ENCODE measurements at regions not wholly inside any gene's neighbourhood (a gene's known extent, or its start where the extent isn't known, plus 50 kb on each side); places are given as distances from the start of the nearest gene placed in this dataset.
"Not testable (repeated sequence)": the region's sequence is repeated elsewhere in the genome, so short reads cannot be mapped to it uniquely, and the experiment has no call there.

- Mint-ChIP-seq H3K27me3 (ENCODE audit: low read depth, unreplicated experiment) (no peaks in the 10 kb centered on the region), H3K27ac (ENCODE audit: unreplicated experiment) (no peak overlapping the region), H3K36me3 (ENCODE audit: low read depth, unreplicated experiment) (no peaks in the 10 kb centered on the region), H3K4me3 (ENCODE audit: unreplicated experiment) (no peak overlapping the region), H3K4me1 (ENCODE audit: low read depth, unreplicated experiment) (no peaks in the 10 kb centered on the region), H3K9me3 (ENCODE audit: unreplicated experiment) (no peaks in the 10 kb centered on the region)
- Histone ChIP-seq H3K4me2 (ENCODE audit: low read length) (no peak overlapping the region), H3K27me3 (ENCODE audit: insufficient read depth, low read length) (no peaks in the 10 kb centered on the region), H3K36me3 (ENCODE audit: insufficient read depth, low read length) (no peaks in the 10 kb centered on the region), H4K20me1 (ENCODE audit: insufficient read depth, low read length) (no peaks in the 10 kb centered on the region), H3K4me1 (ENCODE audit: insufficient read depth, low read length) (no peaks in the 10 kb centered on the region), H3K4me3 (ENCODE audit: insufficient read depth, low read depth, low read length) (no peak overlapping the region), H3K9ac (ENCODE audit: low read length) (no peak overlapping the region), H2AFZ (ENCODE audit: low read depth, low read length) (no peak overlapping the region), H3K9me3 (ENCODE audit: insufficient read depth, low read depth, low read length) (no peaks in the 10 kb centered on the region), H3K27ac (ENCODE audit: low read depth, low read length) (no peak overlapping the region), H3K79me2 (ENCODE audit: insufficient read depth, low read length) (no peaks in the 10 kb centered on the region)
- DNase-seq (ENCODE audit: low read depth) (no peak), FAIRE-seq (no peak)
- no peak for TF ChIP-seq EZH2 (IDR thresholded peaks at IDR 0.05; ENCODE audit: insufficient read depth, low read length)
- TF ChIP-seq, protein P1, sequence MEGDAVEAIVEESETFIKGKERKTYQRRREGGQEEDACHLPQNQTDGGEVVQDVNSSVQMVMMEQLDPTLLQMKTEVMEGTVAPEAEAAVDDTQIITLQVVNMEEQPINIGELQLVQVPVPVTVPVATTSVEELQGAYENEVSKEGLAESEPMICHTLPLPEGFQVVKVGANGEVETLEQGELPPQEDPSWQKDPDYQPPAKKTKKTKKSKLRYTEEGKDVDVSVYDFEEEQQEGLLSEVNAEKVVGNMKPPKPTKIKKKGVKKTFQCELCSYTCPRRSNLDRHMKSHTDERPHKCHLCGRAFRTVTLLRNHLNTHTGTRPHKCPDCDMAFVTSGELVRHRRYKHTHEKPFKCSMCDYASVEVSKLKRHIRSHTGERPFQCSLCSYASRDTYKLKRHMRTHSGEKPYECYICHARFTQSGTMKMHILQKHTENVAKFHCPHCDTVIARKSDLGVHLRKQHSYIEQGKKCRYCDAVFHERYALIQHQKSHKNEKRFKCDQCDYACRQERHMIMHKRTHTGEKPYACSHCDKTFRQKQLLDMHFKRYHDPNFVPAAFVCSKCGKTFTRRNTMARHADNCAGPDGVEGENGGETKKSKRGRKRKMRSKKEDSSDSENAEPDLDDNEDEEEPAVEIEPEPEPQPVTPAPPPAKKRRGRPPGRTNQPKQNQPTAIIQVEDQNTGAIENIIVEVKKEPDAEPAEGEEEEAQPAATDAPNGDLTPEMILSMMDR (IDR thresholded peaks at IDR 0.05; ENCODE audit: insufficient read depth, low read depth, low read length), result no peak
These were observed 321.2 kb upstream of the TMEFF2 start for GRCh38 chr2:192515937-192516336.

- no peak for DNase-seq (ENCODE audit: low read depth)
- Mint-ChIP-seq H3K4me1 (ENCODE audit: low read depth, unreplicated experiment) (no peaks in the 10 kb centered on the region), H3K4me3 (ENCODE audit: unreplicated experiment) (no peak overlapping the region), H3K9me3 (ENCODE audit: unreplicated experiment) (peaks cover 1% of the 10 kb centered on the region), H3K36me3 (ENCODE audit: low read depth, unreplicated experiment) (no peaks in the 10 kb centered on the region), H3K27ac (ENCODE audit: unreplicated experiment) (no peak overlapping the region), H3K27me3 (ENCODE audit: low read depth, unreplicated experiment) (no peaks in the 10 kb centered on the region)
- no peak for FAIRE-seq
- Histone ChIP-seq H2AFZ (ENCODE audit: low read depth, low read length) (no peak overlapping the region), H3K9me3 (ENCODE audit: insufficient read depth, low read depth, low read length) (no peaks in the 10 kb centered on the region), H3K4me2 (ENCODE audit: low read length) (no peak overlapping the region), H3K4me3 (ENCODE audit: insufficient read depth, low read depth, low read length) (no peak overlapping the region), H4K20me1 (ENCODE audit: insufficient read depth, low read length) (no peaks in the 10 kb centered on the region), H3K27ac (ENCODE audit: low read depth, low read length) (no peak overlapping the region), H3K79me2 (ENCODE audit: insufficient read depth, low read length) (no peaks in the 10 kb centered on the region), H3K27me3 (ENCODE audit: insufficient read depth, low read length) (no peaks in the 10 kb centered on the region), H3K4me1 (ENCODE audit: insufficient read depth, low read length) (no peaks in the 10 kb centered on the region), H3K9ac (ENCODE audit: low read length) (no peak overlapping the region), H3K36me3 (ENCODE audit: insufficient read depth, low read length) (no peaks in the 10 kb centered on the region)
- TF ChIP-seq, protein P1 (IDR thresholded peaks at IDR 0.05; ENCODE audit: insufficient read depth, low read depth, low read length), result no peak
- no peak for TF ChIP-seq EZH2 (IDR thresholded peaks at IDR 0.05; ENCODE audit: insufficient read depth, low read length)
These were observed 318.8 kb upstream of the TMEFF2 start for GRCh38 chr2:192513575-192513974.

- H3K9me3 ChIP-seq (ENCODE audit: insufficient read depth, low read depth, low read length); H3K27ac ChIP-seq (ENCODE audit: low read depth, low read length); FAIRE-seq; H3K4me3 Mint-ChIP-seq (ENCODE audit: unreplicated experiment); H3K4me1 Mint-ChIP-seq (ENCODE audit: low read depth, unreplicated experiment); H2AFZ ChIP-seq (ENCODE audit: low read depth, low read length); H3K36me3 ChIP-seq (ENCODE audit: insufficient read depth, low read length); H3K4me1 ChIP-seq (ENCODE audit: insufficient read depth, low read length); H4K20me1 ChIP-seq (ENCODE audit: insufficient read depth, low read length); DNase-seq (ENCODE audit: low read depth); H3K4me3 ChIP-seq (ENCODE audit: insufficient read depth, low read depth, low read length); H3K27ac Mint-ChIP-seq (ENCODE audit: unreplicated experiment); H3K4me2 ChIP-seq (ENCODE audit: low read length); H3K36me3 Mint-ChIP-seq (ENCODE audit: low read depth, unreplicated experiment); H3K79me2 ChIP-seq (ENCODE audit: insufficient read depth, low read length); H3K9ac ChIP-seq (ENCODE audit: low read length); H3K27me3 ChIP-seq (ENCODE audit: insufficient read depth, low read length); H3K27me3 Mint-ChIP-seq (ENCODE audit: low read depth, unreplicated experiment): not testable (repeated sequence)
- peaks cover 11% of the 10 kb centered on the region for H3K9me3 Mint-ChIP-seq (ENCODE audit: unreplicated experiment)
These were observed 313.2 kb upstream of the TMEFF2 start for GRCh38 chr2:192507836-192508450.
